Left ventricle myocardium superior (tissue), 1 donor: ENCODE measurements at regions not wholly inside any gene's neighbourhood (a gene's known extent, or its start where the extent isn't known, plus 50 kb on each side); places are given as distances from the start of the nearest gene placed in this dataset.
"Not testable (repeated sequence)": the region's sequence is repeated elsewhere in the genome, so short reads cannot be mapped to it uniquely, and the experiment has no call there.

ENCODE experiments used
- ATAC-seq: fragments of 200-7000 bp; cut with Tn5 transposase; one replicate; pipeline ENCODE4 v1.9.1; 2020; ENCODE audit warnings: mild to moderate bottlenecking, moderate library complexity
- DNase-seq: peaks from one replicate; pipeline ENCODE4 v3.0.0-alpha.2; 2020
- intact Hi-C: fragments of 100-400 bp; cut with micrococcal nuclease; formaldehyde crosslinking; loops from one replicate; pipeline ENCODE4 v1.11.0; 2022
- donor health status: DM: no; HTN: yes; CAD: no; lungs with severe emphysema.

DNA sequence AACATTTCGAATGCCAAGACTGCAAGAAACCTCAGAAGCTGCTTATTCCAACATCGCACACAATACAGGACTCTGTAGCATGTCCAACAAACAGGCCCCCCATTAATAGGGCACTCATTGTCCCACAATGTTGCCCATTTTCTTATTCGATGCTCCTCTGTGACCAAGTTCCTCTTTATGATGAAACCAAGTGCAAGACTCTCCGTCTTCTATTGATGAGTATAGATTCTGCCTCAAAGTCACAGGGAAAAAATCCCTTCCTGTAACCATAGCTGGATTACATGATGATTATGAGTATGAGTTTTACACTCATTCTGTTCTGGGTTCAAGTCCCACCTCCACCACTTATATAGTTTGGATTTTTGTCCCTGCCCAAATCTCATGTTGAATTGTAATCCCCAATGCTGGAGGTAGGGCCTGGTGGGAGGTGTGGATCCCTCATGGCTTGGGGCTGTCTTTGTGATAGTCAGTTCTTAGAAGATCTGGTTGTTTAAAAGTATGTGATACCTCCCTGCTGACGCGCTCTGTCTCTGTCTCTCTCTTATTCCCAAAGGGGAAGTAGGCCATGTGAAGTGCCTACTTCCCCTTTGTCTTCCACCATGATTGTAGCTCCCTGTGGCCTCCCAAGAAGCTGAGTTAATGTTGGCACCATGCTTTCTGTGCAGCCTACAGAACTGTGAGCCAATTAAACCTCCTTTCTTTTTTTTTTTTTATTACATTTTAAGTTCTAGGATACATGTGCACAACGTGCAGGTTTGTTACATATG is 148.7 kb downstream of the OSR1 start:
- ATAC-seq = no peak
- no peak for DNase-seq
- intact Hi-C loops = no loop called here

GRCh38 chr2:19208479-19209199 is 149.8 kb downstream of the OSR1 start:
- intact Hi-C loops = no loop called here
- DNase-seq = no peak
- no peak for ATAC-seq

DNA sequence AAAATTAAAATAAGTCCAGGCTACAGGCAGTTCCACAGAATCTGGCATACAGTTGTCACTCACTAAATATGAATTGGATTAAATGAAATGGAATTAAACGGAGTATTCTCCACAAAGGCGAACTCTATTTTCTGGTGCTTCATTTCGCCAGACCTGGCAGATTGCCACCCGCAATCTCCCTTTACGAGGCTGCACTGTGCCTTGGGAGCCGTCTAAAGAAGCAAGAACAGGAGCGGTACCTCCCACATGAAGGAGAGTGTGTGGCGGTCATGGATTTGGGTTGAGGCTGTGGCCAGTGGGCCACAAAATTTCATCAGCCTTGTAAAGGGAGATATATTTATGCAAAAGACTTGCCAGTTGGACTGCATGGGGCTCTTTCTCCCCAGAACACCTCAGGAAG is 151.0 kb downstream of the OSR1 start:
- ATAC-seq = peak; percentile 43

DNA sequence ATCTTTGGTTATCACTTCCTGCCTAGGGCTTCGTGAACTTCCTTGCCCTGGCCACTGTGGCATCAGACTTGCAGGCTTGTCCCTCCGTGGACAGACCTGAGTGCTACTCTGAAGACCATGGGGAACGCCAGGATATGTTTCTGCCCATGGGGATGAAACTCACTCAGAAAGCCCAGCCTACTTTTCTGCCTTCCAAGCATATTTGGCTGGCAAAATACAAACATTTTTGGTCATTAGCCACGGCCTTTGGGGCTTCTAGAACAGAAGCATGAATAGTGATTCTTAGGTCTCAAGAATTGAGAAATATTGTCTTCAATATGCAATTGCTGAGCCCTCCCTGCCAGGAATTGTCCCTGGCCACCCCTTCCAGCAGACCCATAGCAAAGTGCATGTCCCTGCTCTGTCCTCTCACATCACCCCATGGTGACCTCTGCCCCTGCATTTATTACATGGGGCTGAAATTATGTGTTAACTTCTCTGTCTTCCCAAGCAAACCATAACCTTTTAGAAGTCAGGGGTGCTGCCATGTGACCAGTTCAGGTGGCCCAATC is 152.4 kb downstream of the OSR1 start:
- ATAC-seq = no peak
- intact Hi-C loops = no loop called here
- DNase-seq = no peak

More for the DNA sequence above, 151.0 kb downstream of the OSR1 start:
- intact Hi-C loops = no loop called here
- DNase-seq = peak; percentile 42

- no peak for DNase-seq
- intact Hi-C loops = no loop called here
- no peak for ATAC-seq
These were observed 154.6 kb downstream of the OSR1 start for GRCh38 chr2:19203866-19204265.

DNA sequence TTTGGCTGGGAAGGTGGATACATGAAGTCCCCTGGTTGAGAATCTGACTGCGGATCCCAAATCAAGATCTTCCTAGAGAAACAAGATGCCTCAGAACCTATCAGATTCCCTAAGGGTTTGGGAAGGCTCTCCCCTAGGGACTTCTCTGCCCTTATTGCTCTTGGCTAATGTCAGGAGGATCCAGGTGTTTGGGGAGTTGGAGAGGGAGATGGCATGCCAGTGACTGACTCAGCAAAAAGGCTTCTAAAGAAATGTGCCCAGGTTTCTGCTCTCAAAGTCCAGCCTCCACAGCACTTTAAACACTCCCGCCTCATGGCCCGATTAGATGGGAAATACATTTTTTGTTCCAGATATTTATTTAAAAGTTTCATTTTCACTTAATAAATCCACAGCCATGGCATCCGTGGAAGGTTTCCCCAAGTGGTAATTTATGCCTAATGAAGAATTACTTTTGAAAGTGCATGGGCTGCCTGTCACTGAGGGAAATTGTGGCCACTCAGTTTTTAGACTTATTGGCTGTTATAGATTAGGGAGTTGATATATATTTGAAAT is 156.4 kb downstream of the OSR1 start:
- DNase-seq (no peak), ATAC-seq (no peak)
- intact Hi-C loops = no loop called here

DNA sequence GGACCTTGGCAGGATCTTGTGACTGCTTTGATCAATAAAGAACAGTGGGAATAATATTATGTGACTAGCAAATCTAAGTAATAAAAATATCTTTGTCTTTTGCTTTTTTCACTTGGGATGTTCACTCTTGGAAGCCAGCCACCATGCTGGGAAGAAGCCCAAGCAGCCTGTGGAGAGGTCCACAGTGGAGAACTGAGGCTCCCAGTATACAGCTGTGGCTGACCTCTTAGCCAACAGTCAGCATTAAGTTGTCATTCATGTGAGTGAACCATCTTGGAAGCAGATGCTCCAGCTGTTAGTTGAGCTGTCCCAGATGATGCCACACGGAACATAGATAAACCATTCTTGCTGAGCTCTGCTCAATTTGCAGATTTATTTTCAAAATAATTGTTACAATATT is 160.0 kb downstream of the OSR1 start:
- DNase-seq (peak; percentile 47), ATAC-seq (no peak)
- intact Hi-C loops = no loop called here

DNA sequence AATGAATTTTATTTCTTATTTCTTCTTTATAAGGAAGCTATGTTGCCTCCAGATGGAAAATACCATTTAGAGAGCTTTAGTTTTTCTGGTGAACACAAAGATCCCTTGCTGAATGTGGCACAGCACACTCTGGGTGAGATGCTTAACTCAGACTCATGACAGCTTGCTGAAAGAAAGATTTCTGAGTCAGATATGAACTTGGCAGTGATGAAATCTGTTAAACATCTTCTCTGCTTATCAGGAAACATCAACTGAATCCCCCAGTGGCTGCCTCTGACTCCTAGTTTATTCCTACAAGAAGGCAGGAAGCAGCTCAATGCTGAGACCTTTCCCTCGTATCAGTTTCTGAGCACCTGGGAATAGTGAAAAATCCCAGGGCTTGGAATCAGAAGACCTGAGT is 162.8 kb downstream of the OSR1 start:
- intact Hi-C loops = no loop called here
- ATAC-seq (no peak), DNase-seq (no peak)

- DNase-seq = no peak
These were observed 169.0 kb downstream of the OSR1 start for GRCh38 chr2:19189391-19189790.

DNA sequence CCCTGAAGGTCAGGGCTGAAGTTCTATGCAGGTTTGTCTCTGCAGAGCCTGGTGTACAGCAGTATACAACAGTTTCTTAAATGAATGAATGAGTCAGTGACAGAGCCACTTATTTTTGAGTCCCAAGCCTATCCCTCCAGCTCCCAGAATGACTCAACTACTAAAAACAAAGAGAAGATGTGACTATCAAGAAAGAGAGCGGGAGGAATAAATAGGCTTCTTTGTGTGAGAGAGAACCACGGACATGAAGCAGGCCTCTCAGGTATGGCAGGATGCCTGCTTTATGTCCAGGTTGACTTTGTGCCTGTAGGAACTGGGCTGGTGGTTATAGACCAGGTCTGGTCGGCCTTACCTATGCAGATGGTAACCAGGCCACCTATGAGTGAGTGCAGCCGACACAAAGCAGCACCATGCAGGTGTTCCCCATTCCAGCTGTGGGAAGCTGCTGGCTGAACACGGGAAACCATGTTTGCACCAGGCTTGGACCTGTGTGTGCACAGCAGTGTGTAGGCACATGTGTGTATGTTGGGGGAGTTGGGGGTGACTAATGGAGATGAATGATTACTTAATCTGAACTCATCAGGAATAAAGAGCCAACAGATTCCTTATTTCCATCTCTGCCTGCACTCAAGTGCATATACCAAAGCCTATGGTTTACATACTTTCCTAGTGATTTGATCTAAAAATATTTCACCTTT is 171.0 kb downstream of the OSR1 start:
- ATAC-seq = peak; percentile 30

More at GRCh38 chr2:19189391-19189790, 169.0 kb downstream of the OSR1 start:
- no peak for ATAC-seq
- intact Hi-C loops = no loop called here

GRCh38 chr2:19185086-19185485 is 173.3 kb downstream of the OSR1 start:
- intact Hi-C loops = no loop called here
- no peak for DNase-seq
- no peak for ATAC-seq

More for the DNA sequence above, 171.0 kb downstream of the OSR1 start:
- no peak for DNase-seq
- intact Hi-C loops = no loop called here

- intact Hi-C loops = no loop called here
- ATAC-seq = peak; percentile 98
- DNase-seq = peak; percentile 18
These were observed 180.2 kb downstream of the OSR1 start for GRCh38 chr2:19178175-19178574.

- intact Hi-C loops = no loop called here
- no peak for DNase-seq
These were observed 181.4 kb downstream of the OSR1 start for GRCh38 chr2:19176977-19177376.

GRCh38 chr2:19176172-19176852 is 182.1 kb downstream of the OSR1 start:
- ATAC-seq (peak; percentile 29), DNase-seq (no peak)
- intact Hi-C loops = no loop called here

More at GRCh38 chr2:19176977-19177376, 181.4 kb downstream of the OSR1 start:
- ATAC-seq = no peak

DNA sequence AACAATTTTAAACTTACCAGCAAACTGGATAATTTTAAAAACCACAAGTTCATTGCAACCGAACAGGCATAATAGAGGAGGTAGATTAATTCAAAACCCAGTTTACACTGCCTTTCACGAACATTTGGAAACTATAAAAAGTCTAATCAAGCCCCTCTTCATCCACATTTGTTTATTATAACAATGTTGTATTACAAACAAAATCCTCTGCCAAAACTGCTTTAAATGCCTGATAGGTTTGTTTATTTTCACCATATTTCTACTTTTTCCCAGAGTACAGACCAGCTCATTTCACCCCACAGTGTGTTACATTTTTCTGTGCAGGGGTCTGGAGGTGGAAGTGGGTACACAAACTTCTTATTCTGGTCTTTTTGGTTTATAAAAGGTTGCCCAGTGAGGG is 184.2 kb downstream of the OSR1 start:
- ATAC-seq (no peak), DNase-seq (no peak)
- intact Hi-C loops = no loop called here

DNA sequence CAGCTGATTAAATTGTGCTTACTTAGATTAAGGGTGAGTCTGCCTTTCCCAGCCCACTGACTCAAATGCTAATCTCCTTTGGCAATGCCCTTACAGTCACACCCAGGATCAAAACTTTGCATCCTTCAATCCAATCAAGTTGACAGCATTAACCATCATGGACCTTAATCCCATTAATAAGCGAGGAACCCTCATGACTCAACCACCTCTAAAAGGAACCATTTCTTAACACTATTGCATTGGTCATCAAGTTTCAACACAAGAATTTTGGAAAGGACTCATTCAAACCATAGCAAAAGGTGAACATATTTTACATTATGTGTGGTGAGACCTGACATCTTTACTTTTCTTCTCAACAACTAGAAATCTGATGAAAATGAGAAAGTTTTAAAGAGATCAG is 187.0 kb downstream of the OSR1 start:
- intact Hi-C loops = no loop called here
- DNase-seq (no peak), ATAC-seq (no peak)

- intact Hi-C loops = no loop called here
- DNase-seq (no peak), ATAC-seq (no peak)
These were observed 189.2 kb downstream of the OSR1 start for GRCh38 chr2:19169134-19169768.

GRCh38 chr2:19164099-19164498 is 194.3 kb downstream of the OSR1 start:
- intact Hi-C loops, DNase-seq, ATAC-seq: not testable (repeated sequence)

DNA sequence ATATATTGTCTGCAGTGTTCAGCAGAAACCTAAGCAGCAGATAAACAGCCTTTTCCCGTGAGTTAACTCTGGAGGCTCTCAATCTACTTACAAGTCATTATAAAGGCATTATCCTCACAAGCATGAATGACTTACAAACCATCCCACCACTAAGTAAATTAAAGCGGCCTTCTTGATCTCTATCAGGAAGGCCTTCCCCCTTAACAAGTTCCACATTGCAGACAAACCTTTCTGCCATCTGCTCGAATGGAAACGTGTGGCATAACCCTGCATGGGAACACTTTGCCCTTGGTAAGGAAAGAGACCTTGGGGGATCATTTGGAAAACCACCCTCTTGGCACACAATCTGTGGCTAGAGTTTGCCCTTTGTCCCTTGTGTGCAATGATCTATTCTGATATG is 199.5 kb downstream of the OSR1 start:
- DNase-seq (no peak), ATAC-seq (no peak)
- intact Hi-C loops = no loop called here
